ENCODE measurements at regions not wholly inside any gene's neighbourhood (a gene's known extent, or its start where the extent isn't known, plus 50 kb on each side); places are given as distances from the start of the nearest gene placed in this dataset.

DNA sequence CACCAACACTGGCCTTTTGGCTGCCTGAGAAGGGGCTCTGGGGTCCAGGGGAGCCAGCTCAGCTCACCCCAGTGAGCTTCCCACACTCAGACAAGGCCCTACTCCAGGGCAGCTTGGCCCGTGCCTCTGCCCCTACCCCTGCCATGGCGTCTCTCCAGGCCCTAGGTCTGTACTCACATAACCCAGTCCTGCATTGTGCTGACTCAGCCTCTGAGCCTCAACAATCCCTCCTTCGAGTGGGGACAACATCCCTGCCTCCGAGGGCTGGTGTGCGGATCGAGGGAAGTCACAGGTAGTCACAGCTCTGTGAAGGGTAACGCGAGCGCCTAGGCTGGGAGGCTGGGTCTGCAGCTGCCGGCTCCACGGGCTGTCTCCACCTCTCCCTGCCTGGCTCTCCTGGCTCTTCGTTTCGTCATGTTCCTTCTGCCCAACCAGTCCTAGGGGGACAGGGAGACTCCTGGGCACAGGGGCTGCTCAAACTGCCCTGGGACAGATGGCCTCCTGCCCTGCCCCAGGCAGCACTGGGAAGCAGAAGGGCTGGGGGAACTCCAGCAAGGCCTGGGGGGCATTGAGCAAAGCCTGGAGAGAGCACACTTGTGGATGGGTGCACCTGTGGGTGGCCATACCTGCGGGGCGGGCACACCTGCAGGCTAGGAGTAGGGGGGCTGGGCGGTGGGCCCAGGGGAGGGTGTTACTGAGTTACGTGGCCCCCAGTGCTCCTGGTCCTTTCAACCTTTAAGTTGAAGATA lies 74.6 kb downstream of the RRM2 start:
- no peak for TF ChIP-seq CTCF (IDR thresholded peaks at IDR 0.05)
- TF ChIP-seq POLR2A (IDR thresholded peaks at IDR 0.05): no peak
